ACHN (cell line): ENCODE measurements at regions not wholly inside any gene's neighbourhood (a gene's known extent, or its start where the extent isn't known, plus 50 kb on each side); places are given as distances from the start of the nearest gene placed in this dataset.

Experiments
- DNase-seq: peaks from one replicate; pipeline ENCODE4 v3.0.0-alpha.2; 2015
- in situ Hi-C: cut with HindIII; loops from 2 replicates; pipeline ENCODE4 v1.10.0; 2017; ENCODE audit warnings: low sequenced_read_pairs, low pct_ligation_motif_present, low pct_unique_long_range_greater_than_20kb

DNA sequence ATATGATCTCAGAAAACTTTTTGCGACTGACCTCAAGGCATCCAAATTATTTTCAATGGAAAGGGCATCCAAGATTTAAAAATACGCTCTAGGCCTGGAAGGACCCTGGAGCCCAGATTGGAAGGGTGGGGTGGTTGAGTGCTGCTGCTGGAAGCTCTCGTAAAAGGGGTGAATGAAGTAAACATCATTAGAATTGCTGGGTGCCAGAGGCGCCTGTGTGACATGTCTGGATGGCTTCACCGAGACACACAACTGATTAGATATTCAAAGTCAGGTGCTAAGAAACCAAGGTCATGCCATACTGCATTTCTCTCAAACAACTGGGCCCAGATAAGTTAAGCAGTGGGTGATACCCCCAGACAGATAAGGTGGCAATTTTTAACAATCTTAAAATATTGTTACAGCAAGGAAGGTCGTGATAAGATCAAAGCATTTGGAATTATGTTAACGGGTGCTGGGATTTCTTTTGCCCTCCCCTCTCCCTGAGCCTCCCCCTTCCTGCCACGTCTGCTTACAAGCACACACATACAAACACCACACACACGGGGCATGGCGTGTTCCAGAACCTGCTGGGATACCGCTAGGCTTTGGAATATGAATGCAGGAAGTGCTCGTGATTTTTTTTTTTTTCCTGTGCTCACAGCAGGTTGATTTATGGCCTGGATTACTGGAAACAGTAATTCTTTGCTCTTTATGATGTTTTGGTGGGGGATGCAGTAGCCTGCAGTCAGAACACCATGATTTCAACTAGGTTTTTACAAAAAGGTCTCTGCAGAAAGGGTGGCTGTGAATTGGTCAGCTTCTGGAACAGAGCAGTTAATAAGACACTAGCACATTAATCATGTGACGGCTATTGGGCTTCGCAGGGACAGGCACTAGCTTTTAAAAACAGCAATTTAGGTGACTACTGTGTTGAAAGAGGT lies 551.2 kb downstream of the QKI start:
- in situ Hi-C loops, result no loop called here
- no peak for DNase-seq

DNA sequence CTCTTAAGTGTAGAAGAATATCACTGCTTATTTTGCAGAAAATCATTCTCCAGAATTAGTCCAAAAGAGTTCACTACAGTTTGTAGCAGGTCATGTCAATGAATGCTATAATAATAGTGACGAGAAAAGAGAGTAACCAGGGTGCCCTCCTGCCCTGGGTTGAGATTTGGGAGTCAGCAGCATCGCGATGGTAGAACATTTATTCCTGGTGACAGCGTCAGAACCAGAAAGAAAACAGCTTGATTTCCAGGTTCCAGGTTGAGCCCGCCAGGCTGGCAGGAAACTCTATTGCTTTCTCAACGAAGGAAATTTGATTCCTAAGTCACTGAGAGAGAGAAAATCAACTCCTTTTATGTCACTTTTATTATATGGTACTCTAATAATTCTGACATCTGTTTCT lies 550.3 kb downstream of the QKI start:
- no peak for DNase-seq
- in situ Hi-C loops, result no loop called here

DNA sequence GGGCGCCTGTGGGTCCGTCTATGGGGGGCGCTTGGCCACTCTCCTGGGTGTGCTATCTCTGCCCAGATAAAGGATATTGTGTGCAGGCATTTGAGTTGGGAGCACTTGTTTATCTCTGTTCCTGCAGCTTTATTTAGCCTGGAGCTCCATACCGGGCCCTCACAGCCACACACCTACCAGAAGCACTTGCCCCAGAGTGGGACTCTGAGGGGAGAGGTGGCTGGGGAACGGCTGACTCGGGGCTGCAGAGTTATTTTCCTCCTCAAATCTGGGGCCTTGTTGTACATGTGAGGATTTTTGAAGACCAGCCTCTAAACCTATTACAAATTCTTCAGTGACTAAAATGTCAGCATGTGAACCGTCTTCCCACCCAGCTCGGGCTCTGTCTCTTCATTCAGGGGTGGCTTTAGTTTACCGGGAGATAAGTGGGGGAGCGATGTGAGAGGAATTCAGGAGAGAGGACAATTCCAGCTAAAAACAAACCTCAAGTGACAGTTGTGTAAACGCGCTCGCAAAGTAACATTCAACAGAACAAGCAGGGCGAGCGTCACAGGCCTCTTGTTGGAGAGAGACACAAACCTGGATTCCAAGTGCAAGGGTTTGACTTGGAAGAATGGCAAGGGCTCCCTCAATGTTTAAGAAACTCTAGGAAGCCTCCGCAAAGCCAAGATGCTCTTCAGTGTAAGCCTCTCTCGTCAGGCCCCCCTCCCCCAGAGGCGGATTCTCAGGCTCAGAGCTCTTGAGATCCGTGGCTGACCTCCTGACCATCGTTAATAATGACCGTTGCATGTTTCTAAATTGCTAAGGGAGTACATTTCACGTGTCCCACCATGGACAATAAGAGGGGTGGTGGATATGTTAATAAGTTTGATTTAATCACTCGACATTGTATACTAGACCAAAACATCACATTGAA lies 548.9 kb downstream of the QKI start:
- DNase-seq, result no peak
- in situ Hi-C loops, result no loop called here

DNA sequence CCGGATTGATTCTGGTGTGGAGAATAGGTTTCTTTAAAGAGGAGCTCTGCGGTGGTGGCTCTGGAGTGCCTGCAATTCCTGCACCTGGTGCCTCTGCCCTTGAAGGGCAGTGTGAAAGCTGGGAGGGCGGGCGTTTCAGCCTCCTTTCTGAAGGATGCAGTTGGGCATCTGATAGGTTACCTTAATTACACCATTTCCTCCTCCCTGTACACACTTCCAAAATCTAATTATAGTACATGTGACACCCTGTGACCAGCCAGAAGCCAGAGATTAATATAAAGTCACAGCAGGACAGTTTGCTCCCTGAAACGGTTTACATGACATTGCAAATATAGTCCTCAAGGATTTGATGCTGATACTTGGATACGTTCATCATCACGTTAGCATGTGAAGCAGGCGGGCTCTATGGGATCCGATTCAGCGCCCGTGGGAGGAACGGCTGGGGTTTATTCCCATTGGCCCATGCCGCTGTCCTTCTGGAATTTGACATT lies 548.2 kb downstream of the QKI start:
- in situ Hi-C loops, result no loop called here
- no peak for DNase-seq

DNA sequence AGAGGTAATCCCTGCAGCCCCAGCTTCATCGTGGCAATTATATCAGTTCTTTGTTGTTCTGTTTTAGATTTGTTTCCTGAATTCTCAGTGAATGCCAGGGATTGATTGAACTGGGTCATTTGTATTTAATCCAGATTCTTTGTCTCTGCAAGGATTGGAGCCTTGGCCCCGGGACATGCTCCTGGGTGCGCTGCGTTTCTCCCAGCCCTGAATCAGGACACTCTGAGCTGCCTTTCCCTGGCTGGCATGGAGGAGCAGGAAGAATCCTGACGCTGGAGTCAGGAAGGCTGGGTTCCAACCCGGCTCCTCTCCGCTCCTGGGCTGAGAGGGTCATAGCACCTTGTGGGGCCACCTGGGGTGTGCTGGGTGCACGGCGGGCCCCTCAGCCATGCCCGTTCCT lies 545.6 kb downstream of the QKI start:
- DNase-seq, result no peak
- in situ Hi-C loops, result no loop called here

DNA sequence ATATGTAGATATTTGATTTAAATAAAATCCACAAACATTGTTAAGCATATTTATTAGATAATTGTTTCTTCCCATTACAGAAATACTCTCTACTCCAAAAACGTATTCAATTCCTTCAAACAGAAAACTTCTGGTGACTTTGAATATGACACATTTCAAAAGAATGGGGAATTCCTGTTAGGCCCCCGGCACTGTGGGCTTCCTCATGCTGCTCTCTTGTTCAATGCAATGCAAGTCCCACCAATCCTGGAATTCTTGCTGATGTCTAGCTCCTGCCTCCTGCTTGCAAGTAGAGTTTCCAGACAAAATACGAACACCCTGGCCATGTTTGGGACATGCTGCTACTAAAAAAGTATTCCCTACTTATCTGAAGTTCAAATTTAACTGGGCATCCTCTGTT lies 544.1 kb downstream of the QKI start:
- in situ Hi-C loops, result no loop called here
- DNase-seq, result peak; percentile 44

DNA sequence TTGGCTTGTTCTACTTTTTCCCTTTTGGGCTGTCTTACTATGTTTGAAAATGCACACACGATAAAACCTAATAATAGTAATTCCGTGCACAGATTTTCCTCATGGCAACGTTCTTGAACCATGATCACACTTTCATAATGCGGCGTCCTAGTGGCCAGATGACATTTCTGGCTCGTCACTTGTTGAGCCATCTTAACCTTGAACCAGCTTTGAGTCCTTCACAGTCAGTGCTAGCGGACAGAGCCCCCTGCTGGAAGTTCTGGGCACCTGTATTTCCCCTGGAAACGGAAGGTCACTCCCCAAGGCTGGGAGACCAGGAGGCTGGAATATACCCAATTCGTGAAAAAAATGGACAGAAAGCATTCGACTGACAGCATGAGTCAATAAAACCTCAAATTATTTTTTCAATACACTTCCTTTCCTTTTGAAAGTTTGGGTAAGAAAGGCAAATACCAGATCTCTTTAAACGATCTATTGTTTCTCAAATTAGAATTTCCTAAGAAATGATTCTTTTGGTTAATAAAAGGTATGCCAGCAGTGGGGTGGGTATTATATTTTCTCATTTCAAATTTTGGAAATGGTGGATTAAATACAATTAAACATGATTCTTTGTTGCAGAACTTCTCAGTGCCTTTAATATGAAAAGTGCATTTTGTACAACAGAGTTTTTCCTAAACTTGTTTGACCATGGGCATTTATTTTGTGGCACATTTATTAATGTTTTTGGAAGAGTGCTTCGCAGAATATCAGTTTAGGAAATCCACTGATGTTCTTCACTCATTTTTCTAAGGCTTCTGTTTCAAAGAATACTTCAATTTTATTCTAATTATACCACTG lies 542.3 kb downstream of the QKI start:
- peak; percentile 68 for DNase-seq
- in situ Hi-C loops, result no loop called here

DNA sequence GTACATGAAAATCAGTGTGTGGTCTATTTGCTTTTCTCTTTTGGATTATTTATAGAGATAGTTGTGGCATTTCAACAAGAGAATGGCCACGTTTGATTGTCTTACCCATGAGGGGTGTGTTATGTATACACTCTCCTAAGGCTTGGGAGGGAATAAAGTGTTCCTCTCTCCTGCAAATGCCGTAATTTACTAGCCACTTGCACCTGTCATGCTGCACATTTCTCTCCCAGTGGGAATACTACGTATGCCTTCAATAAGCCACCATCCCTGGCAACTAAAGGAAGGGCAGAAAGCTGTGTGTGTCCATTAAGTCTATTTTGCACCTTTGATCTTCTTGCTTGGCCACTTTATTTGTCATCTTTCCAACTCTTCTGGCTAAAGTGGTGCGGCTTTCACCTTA lies 541.2 kb downstream of the QKI start:
- in situ Hi-C loops, result no loop called here
- DNase-seq, result no peak

DNA sequence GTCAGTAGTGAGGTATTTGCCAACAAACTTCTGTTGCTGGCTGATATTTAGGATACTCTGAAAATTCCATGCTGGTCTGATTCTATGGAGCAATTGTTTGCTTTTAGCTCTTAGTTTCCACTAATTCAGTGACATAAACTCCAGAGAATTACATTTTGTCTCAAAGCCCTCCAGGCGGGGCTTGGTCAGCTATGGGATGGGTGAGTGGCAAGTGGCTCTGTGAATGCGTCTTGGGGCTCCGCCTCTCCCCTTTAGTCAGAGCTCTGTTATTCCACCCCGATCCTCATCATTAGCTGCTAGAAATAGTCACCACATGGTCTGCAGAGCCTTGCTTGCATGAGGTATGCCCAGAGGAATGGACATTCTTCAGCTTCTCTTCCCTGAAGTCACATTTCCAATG lies 540.6 kb downstream of the QKI start:
- in situ Hi-C loops, result no loop called here
- no peak for DNase-seq

DNA sequence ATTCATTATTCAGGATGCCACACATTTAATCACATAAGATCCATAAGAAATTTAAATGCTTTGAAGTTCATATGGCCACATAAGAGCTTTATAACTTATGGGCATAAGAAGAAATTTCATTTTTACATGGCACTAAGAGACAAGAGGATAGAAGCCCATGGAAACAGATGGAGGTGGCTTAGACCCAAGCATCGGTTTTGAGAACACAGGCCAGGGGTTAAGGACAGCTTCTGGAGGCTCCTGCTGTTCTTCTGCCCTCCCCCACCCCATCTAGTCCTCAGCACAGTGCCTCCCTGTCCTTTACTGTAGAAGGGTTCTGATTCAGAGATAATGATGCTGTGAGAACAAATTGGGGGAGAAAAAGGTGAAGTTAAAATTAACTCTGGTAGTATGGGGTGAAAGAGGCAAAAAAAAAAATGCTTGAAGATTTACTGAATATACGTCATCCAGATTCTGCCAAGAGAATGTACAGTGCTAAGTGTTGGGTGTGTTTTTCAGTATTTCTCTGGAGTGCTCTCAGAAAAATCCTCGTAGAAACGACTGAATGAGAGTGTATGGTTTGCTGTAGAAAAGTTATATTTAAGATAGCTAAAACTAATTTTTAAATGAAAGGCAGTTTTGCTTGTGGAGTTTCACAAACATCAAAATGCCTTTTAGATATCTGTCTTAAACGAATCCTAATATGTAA lies 539.7 kb downstream of the QKI start:
- DNase-seq, result no peak
- in situ Hi-C loops, result no loop called here

DNA sequence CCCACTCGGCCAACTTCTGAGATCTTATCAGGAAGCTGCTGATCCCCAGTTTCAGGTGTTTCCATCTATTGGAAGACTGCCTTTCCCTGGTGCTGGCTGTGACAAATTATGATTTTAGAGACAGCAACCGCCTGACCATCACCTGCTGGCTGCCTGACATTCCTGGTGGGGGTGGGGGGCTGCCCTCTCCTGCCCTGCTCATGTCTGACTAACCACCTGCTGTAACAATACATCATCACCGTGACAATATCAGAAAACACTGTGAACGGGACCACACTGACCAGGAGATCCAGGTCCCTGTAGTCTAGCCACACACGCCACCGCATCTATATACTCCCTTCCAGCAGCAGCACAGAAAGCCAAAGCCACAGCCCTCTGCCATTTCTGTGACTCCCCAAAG lies 537.5 kb downstream of the QKI start:
- DNase-seq, result no peak
- in situ Hi-C loops, result no loop called here

DNA sequence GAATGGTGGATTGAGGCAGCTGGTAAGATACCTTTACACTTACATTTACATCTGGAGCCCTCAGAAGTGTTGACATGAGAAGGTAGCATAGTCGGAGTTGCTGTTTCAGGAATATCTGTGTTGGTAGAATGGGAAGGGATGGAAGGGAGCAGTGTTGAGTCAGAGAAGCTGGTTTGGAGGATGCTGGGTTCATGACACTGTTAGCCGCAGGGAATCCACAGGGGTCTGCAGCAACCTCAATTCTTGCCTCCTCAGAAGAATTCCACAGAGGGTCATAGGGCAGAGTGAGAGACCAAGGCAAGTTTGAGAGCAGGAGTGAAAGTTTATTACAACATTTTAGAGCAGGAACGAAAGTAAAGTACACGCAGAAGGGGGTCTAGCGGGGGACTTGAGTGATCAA lies 536.8 kb downstream of the QKI start:
- in situ Hi-C loops, result no loop called here
- no peak for DNase-seq

DNA sequence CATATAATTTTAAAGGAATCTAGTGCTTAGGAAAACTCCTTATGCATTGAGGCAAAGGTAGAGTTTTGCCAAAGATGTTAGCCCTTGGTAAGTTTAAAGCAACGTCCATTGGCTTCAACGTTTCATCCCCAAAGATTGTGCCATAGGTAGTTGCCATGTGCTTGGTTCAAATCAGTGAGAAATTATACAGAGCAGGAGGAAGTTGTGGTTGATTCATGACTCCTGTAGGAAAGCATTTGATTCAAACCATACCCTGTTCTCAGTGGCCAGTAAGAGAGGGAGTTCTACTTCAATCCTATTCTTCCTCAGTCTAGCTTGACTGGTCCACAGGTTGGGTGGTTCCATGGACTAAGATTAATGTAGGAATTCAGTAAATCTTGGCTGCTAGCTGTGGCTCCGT lies 535.6 kb downstream of the QKI start:
- DNase-seq, result no peak
- in situ Hi-C loops, result no loop called here

DNA sequence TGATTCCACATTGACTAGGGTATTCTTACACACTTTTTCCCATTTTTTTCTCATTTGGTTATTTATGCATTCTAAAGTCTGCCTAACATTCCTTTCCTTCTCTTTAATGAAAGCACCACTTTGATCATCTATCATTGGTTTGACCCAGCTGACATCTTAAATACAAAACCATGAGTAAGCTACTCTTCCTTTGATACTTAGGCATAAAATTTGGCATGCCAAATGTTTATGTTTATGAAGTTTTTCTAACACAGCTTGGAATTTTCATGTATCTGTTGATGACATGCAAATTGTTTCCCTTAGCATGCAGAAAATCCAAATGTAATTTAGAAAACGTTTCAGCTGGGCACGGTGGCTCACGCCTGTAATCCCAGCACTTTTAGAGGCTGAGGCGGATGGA lies 534.9 kb downstream of the QKI start:
- in situ Hi-C loops, result no loop called here
- DNase-seq, result no peak

DNA sequence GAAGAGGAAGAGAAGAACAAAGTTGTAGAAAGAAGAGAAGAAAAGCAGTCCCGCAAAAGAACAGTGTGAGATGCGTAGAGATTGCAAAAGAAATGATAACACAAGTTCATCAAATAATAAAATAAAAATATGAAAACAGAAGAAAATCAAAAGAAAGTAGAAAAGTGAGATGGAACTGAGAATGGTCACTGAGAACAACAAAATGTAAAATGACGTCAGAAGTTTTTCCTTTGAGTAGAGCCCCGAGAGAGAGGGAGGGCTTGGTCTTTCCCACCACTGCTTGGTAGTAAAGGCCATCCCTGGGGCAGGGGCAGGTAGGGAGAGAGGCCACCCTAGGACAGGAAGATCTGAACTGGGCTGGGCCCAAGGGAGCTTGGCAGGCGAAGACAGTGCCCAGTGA lies 533.7 kb downstream of the QKI start:
- no peak for DNase-seq
- in situ Hi-C loops, result no loop called here

DNA sequence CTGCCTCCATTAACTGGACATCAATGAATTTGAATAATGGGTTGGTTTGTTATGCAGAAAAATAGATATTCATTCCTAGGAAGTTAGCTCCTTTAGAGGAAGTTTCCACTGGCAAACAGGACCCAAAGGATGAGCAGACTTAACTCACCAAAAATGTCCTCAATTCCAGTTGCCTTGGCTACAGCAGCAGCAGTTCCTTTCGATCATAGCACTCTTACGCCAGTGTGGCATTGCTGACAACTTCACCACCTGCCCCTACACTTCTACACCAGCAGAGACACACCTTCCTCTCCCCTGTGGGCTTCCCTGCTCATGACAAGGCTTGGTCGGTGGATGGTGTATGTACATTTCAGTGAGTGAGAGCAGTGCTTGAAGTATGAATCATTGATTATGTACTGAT lies 532.8 kb downstream of the QKI start:
- in situ Hi-C loops, result no loop called here

DNA sequence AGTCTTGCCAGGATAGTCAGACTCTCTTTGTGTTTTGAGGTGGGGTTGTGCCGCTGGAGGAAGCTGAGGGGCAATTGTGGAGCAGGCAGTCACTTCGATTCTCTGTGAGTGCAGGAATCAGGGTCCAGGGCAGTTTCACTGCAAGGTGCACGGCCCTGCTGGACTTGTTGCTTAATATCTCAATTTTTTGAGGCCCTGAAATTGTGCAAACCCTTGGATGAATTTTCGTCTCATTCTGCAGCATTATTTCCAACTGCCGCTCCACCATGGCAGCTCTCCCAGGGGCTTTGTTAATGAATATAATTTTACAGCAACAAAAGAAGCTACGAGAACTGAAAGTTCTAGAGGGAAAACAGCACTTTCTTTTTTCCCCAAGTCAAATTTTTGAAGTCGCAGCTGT lies 531.9 kb downstream of the QKI start:
- DNase-seq, result no peak
- in situ Hi-C loops, result no loop called here

More for the DNA sequence above, 532.8 kb downstream of the QKI start:
- DNase-seq, result no peak

DNA sequence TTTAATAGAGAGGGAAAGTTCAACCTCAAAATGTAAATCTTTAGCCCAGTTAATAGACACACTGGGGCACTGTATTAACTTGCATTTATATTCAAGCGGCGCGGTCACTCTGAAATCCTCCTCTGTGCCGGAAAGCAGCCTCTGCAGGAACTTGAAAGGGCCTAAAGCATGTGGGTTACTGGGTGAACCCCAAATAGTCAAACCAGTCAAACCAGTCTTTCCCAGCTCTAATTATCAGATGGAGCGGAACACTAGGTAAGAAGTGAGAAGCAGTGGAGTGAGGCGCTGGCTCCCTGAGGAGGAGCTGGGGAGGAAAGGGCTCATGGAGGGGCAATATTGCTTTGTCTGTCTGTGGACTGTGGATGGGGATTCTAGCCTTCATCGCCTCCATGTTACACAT lies 531.3 kb downstream of the QKI start:
- DNase-seq, result no peak

More for the DNA sequence above, 531.3 kb downstream of the QKI start:
- in situ Hi-C loops, result no loop called here
